ENCODE measurements at regions not wholly inside any gene's neighbourhood (a gene's known extent, or its start where the extent isn't known, plus 50 kb on each side); places are given as distances from the start of the nearest gene placed in this dataset.
A peak's percentile ranks its signal among the peaks of the same experiment; 100 is the strongest.

GRCh38 chr9:28197653-28198052 lies 624.4 kb upstream of the C9orf72 start:
- no peak for TF ChIP-seq EZH2 (optimal IDR thresholded peaks at IDR 0.05; ENCODE audit: low read depth, low read length)
- no peak for TF ChIP-seq CTCF (IDR thresholded peaks at IDR 0.05; ENCODE audit: low read length)
- no peak for TF ChIP-seq EZH2phosphoT487 (IDR thresholded peaks at IDR 0.05; ENCODE audit: low read length)
- H3K27ac ChIP-seq (ENCODE audit: low read length): no peak overlapping the region
- no peaks in the 10 kb centered on the region for H3F3A ChIP-seq (ENCODE audit: insufficient read depth, low read length)
- no peak overlapping the region for H2AFZ ChIP-seq (ENCODE audit: low read length)
- no peaks in the 10 kb centered on the region for H3K36me3 ChIP-seq (replicated peaks; ENCODE audit: insufficient read depth, low read length)
- H3K9me3 ChIP-seq (replicated peaks; ENCODE audit: insufficient read depth, low read length): no peaks in the 10 kb centered on the region
- no peaks in the 10 kb centered on the region for H3K9me2 ChIP-seq (replicated peaks; ENCODE audit: insufficient read depth, low read length)
- no peak overlapping the region for H3K4me3 ChIP-seq (ENCODE audit: low read length)
- H4K20me1 ChIP-seq (ENCODE audit: insufficient read depth, low read length): no peaks in the 10 kb centered on the region
- H3K9ac ChIP-seq (ENCODE audit: low read length): no peak overlapping the region
- H3K27me3 ChIP-seq (replicated peaks; ENCODE audit: insufficient read depth, low read length): no peaks in the 10 kb centered on the region
- H3K4me2 ChIP-seq (ENCODE audit: low read depth, low read length): no peak overlapping the region
- H3K79me2 ChIP-seq (ENCODE audit: low read length): no peaks in the 10 kb centered on the region
- no peak for DNase-seq
- H3K4me1 ChIP-seq (ENCODE audit: low read length): no peaks in the 10 kb centered on the region

GRCh38 chr9:28203036-28203435 lies 629.8 kb upstream of the C9orf72 start:
- H3K9ac ChIP-seq (ENCODE audit: low read length): no peak overlapping the region
- no peak for DNase-seq
- peaks cover 21% of the 10 kb centered on the region for H3K4me1 ChIP-seq (ENCODE audit: low read length)
- H3F3A ChIP-seq (ENCODE audit: insufficient read depth, low read length): peaks cover 9% of the 10 kb centered on the region
- H3K79me2 ChIP-seq (ENCODE audit: low read length): no peaks in the 10 kb centered on the region
- no peak overlapping the region for H3K4me3 ChIP-seq (ENCODE audit: low read length)
- H3K4me2 ChIP-seq (ENCODE audit: low read depth, low read length): no peak overlapping the region
- H3K9me2 ChIP-seq (replicated peaks; ENCODE audit: insufficient read depth, low read length): no peaks in the 10 kb centered on the region
- no peak overlapping the region for H2AFZ ChIP-seq (ENCODE audit: low read length)
- no peak overlapping the region for H3K27ac ChIP-seq (ENCODE audit: low read length)
- H3K9me3 ChIP-seq (replicated peaks; ENCODE audit: insufficient read depth, low read length): no peaks in the 10 kb centered on the region
- no peaks in the 10 kb centered on the region for H3K36me3 ChIP-seq (replicated peaks; ENCODE audit: insufficient read depth, low read length)
- no peak for TF ChIP-seq EZH2 (optimal IDR thresholded peaks at IDR 0.05; ENCODE audit: low read depth, low read length)
- TF ChIP-seq EZH2phosphoT487 (IDR thresholded peaks at IDR 0.05; ENCODE audit: low read length): no peak
- no peak for TF ChIP-seq CTCF (IDR thresholded peaks at IDR 0.05; ENCODE audit: low read length)
- H3K27me3 ChIP-seq (replicated peaks; ENCODE audit: insufficient read depth, low read length): no peaks in the 10 kb centered on the region
- H4K20me1 ChIP-seq (ENCODE audit: insufficient read depth, low read length): no peaks in the 10 kb centered on the region

GRCh38 chr9:28206280-28206679 lies 633.0 kb upstream of the C9orf72 start:
- Histone ChIP-seq H4K20me1 (ENCODE audit: insufficient read depth, low read length) (no peaks in the 10 kb centered on the region), H3K4me1 (ENCODE audit: low read length) (peaks cover 33% of the 10 kb centered on the region), H3K9me2 (replicated peaks; ENCODE audit: insufficient read depth, low read length) (no peaks in the 10 kb centered on the region), H3K36me3 (replicated peaks; ENCODE audit: insufficient read depth, low read length) (no peaks in the 10 kb centered on the region), H3K9ac (ENCODE audit: low read length) (no peak overlapping the region), H3K27me3 (replicated peaks; ENCODE audit: insufficient read depth, low read length) (no peaks in the 10 kb centered on the region), H2AFZ (ENCODE audit: low read length) (no peak overlapping the region), H3K4me2 (ENCODE audit: low read depth, low read length) (peak overlapping the region; percentile 55; the same call in 1 of the 2 replicates), H3F3A (ENCODE audit: insufficient read depth, low read length) (peaks cover 13% of the 10 kb centered on the region), H3K9me3 (replicated peaks; ENCODE audit: insufficient read depth, low read length) (no peaks in the 10 kb centered on the region), H3K79me2 (ENCODE audit: low read length) (no peaks in the 10 kb centered on the region), H3K4me3 (ENCODE audit: low read length) (no peak overlapping the region), H3K27ac (ENCODE audit: low read length) (no peak overlapping the region)
- DNase-seq: peak; percentile 20
- TF ChIP-seq EZH2phosphoT487 (IDR thresholded peaks at IDR 0.05; ENCODE audit: low read length): no peak
- no peak for TF ChIP-seq EZH2 (optimal IDR thresholded peaks at IDR 0.05; ENCODE audit: low read depth, low read length)
- no peak for TF ChIP-seq CTCF (IDR thresholded peaks at IDR 0.05; ENCODE audit: low read length)
